H1 (cell line): ENCODE measurements at regions not wholly inside any gene's neighbourhood (a gene's known extent, or its start where the extent isn't known, plus 50 kb on each side); places are given as distances from the start of the nearest gene placed in this dataset.

Experiments
- CTCF ChIA-PET: fragments of 300-600 bp; sonication (Branson Sonifier 250); formaldehyde crosslinking; loops from one replicate; lab custom pipeline; 2021; ENCODE audit not compliant: partially characterized antibody; lab: Charles Lee
- POLR2A ChIA-PET: fragments of 300-600 bp; sonication (Branson Sonifier 250); formaldehyde crosslinking; loops from one replicate; lab custom pipeline; 2021; ENCODE audit warnings: inconsistent platforms; ENCODE audit not compliant: partially characterized antibody; lab: Charles Lee
- DNase-seq, 2 experiments: peaks; one replicate each; pipeline versions ENCODE4 v3.0.0 to v3.0.0-alpha.2; 2010 to 2022; ENCODE audit warnings: low spot score in 2 of 2, low read depth in 1 of 2, mixed read lengths in 1 of 2
- FAIRE-seq: peaks from 2 replicates; lab custom pipeline; 2011; peaks lifted over from hg19 to GRCh38; lab: Jason Lieb, UNC
- H2AFZ ChIP-seq: 2 replicates; pipeline ENCODE4 v1.8.1; 2012; ENCODE audit warnings: low read length, inconsistent platforms
- H2AK5ac ChIP-seq: 2 replicates; pipeline ENCODE4 v1.6.1; 2013; ENCODE audit warnings: low read depth, low read length
- H2BK120ac ChIP-seq: replicated peaks from 2 replicates; pipeline ENCODE3; 2013; ENCODE audit warnings: low read depth, low read length, inconsistent platforms
- H2BK12ac ChIP-seq: 2 replicates; pipeline ENCODE4 v1.6.1; 2013; ENCODE audit warnings: low read depth, low read length
- H2BK15ac ChIP-seq: 2 replicates; pipeline ENCODE4 v1.6.1; 2013; ENCODE audit warnings: low read length
- H2BK20ac ChIP-seq: 2 replicates; pipeline ENCODE4 v1.6.1; 2013; ENCODE audit warnings: low read length
- H2BK5ac ChIP-seq: 2 replicates; pipeline ENCODE4 v1.6.1; 2013; ENCODE audit warnings: low read depth, low read length
- H3K14ac ChIP-seq: 2 replicates; pipeline ENCODE4 v1.6.1; 2013; ENCODE audit warnings: inconsistent platforms; ENCODE audit not compliant: insufficient read length
- H3K18ac ChIP-seq: 2 replicates; pipeline ENCODE4 v1.6.1; 2013; ENCODE audit warnings: low read length; ENCODE audit errors: extremely low read depth
- H3K23ac ChIP-seq: 2 replicates; pipeline ENCODE4 v1.6.1; 2013; ENCODE audit warnings: inconsistent platforms; ENCODE audit not compliant: insufficient read length
- H3K23me2 ChIP-seq: 2 replicates; pipeline ENCODE4 v1.6.1; 2013; ENCODE audit warnings: low read depth, low read length
- H3K27ac ChIP-seq: 2 replicates; pipeline ENCODE4 v1.6.1; 2011; ENCODE audit warnings: low read depth, low read length, inconsistent platforms
- H3K27me3 ChIP-seq, 4 experiments: replicated peaks in 1 of 4; 1 replicate in 1 of 4; 2 replicates in 3 of 4; pipeline versions ENCODE4 v1.6.1 to v1.8.1; 2011 to 2013; ENCODE audit warnings: low read length in 3 of 4, mild to moderate bottlenecking in 3 of 4, inconsistent platforms in 2 of 4, mixed read lengths in 2 of 4, moderate library complexity in 1 of 4; ENCODE audit not compliant: control insufficient read depth in 3 of 4, insufficient read depth in 3 of 4; ENCODE audit errors: extremely low read depth in 1 of 4
- H3K36me3 ChIP-seq, 4 experiments: 2 replicates each; pipeline versions ENCODE4 v1.6.1 to v1.8.1; 2011 to 2013; ENCODE audit warnings: mild to moderate bottlenecking in 4 of 4, low read length in 3 of 4, moderate library complexity in 2 of 4, control low read depth in 1 of 4, inconsistent platforms in 1 of 4; ENCODE audit not compliant: insufficient read depth in 4 of 4, control insufficient read depth in 2 of 4
- H3K4ac ChIP-seq: replicated peaks from 2 replicates; pipeline ENCODE3; 2013; ENCODE audit warnings: low read length, low read depth, mixed read lengths, inconsistent platforms; ENCODE audit not compliant: insufficient read length
- H3K4me1 ChIP-seq, 4 experiments: replicated peaks in 1 of 4; 1 replicate in 1 of 4; 2 replicates in 3 of 4; pipeline versions ENCODE4 v1.6.1 to v1.8.1; 2011 to 2013; ENCODE audit warnings: low read length in 3 of 4, inconsistent platforms in 2 of 4, mixed read lengths in 1 of 4; ENCODE audit not compliant: insufficient read depth in 4 of 4, control insufficient read depth in 3 of 4
- H3K4me2 ChIP-seq, 2 experiments: 2 replicates each; pipeline versions ENCODE4 v1.6.1 to v1.8.1; 2011 to 2013; ENCODE audit warnings: low read depth in 2 of 2, low read length in 2 of 2, control low read depth in 1 of 2, inconsistent platforms in 1 of 2, mild to moderate bottlenecking in 1 of 2; ENCODE audit not compliant: insufficient read depth in 1 of 2
- H3K4me3 ChIP-seq, 4 experiments: fragments of 200-600, 300-600 bp in 1 of 4; sonication (generic), shearing (Covaris generic), sonication (Bioruptor Twin) in 1 of 4; 2 replicates each; pipeline versions ENCODE4 v1.5.1 to v1.8.1; 2011 to 2016; ENCODE audit warnings: low read length in 4 of 4, low read depth in 3 of 4, control low read depth in 2 of 4, inconsistent platforms in 2 of 4, mild to moderate bottlenecking in 2 of 4, mixed read lengths in 1 of 4, moderate library complexity in 1 of 4; ENCODE audit not compliant: insufficient read depth in 2 of 4; ENCODE audit errors: extremely low read depth in 1 of 4
- H3K56ac ChIP-seq: replicated peaks from 2 replicates; pipeline ENCODE3; 2013; ENCODE audit warnings: low read depth, mild to moderate bottlenecking, mixed read lengths, low read length, inconsistent platforms; ENCODE audit not compliant: insufficient read length
- H3K79me1 ChIP-seq: 2 replicates; pipeline ENCODE4 v1.6.1; 2013; ENCODE audit warnings: low read depth, low read length, control low read depth
- H3K79me2 ChIP-seq, 2 experiments: 2 replicates each; pipeline versions ENCODE4 v1.6.1 to v1.8.1; 2012 to 2013; ENCODE audit warnings: low read length in 2 of 2, mild to moderate bottlenecking in 2 of 2, inconsistent platforms in 1 of 2; ENCODE audit not compliant: insufficient read depth in 2 of 2, control insufficient read depth in 1 of 2
- H3K9ac ChIP-seq, 4 experiments: replicated peaks in 1 of 4; 1 replicate in 1 of 4; 2 replicates in 3 of 4; pipeline versions ENCODE4 v1.6.1 to v1.8.1; 2011 to 2013; ENCODE audit warnings: low read depth in 3 of 4, low read length in 3 of 4, control low read depth in 2 of 4, mild to moderate bottlenecking in 2 of 4, moderate library complexity in 2 of 4, inconsistent platforms in 1 of 4; ENCODE audit errors: extremely low read depth in 1 of 4
- H3K9me3 ChIP-seq, 2 experiments: 2 replicates each; pipeline versions ENCODE4 v1.6.1 to v1.8.1; 2012 to 2013; ENCODE audit warnings: mild to moderate bottlenecking in 2 of 2, moderate library complexity in 2 of 2, control low read depth in 1 of 2, inconsistent platforms in 1 of 2, low read depth in 1 of 2, low read length in 1 of 2, mixed read lengths in 1 of 2; ENCODE audit not compliant: insufficient read depth in 2 of 2
- H4K20me1 ChIP-seq, 2 experiments: replicated peaks in 1 of 2; 2 replicates each; pipeline versions ENCODE3 to v1.8.1; 2011 to 2013; ENCODE audit warnings: inconsistent platforms in 2 of 2, low read length in 2 of 2, mild to moderate bottlenecking in 1 of 2; ENCODE audit not compliant: insufficient read depth in 2 of 2, control insufficient read depth in 1 of 2
- H4K5ac ChIP-seq: 2 replicates; pipeline ENCODE4 v1.6.1; 2013; ENCODE audit warnings: low read length, low read depth, mixed read lengths, inconsistent platforms; ENCODE audit not compliant: insufficient read length
- H4K8ac ChIP-seq: 2 replicates; pipeline ENCODE4 v1.8.0; 2013; ENCODE audit warnings: mild to moderate bottlenecking, moderate library complexity, low read length, inconsistent platforms; ENCODE audit not compliant: insufficient read depth; ENCODE audit errors: extremely low read depth
- H4K91ac ChIP-seq: replicated peaks from 2 replicates; pipeline ENCODE3; 2013; ENCODE audit warnings: low read length, mixed read lengths, inconsistent platforms; ENCODE audit not compliant: insufficient read length
- CREB1 ChIP-seq: IDR thresholded peaks from 2 replicates; pipeline ENCODE4 v1.6.1; 2012; ENCODE audit warnings: inconsistent platforms
- CTBP2 ChIP-seq: IDR thresholded peaks from 2 replicates; pipeline ENCODE4 v1.7.0; 2011; ENCODE audit warnings: borderline replicate concordance, mild to moderate bottlenecking, moderate library complexity, mixed read lengths, low read length; ENCODE audit not compliant: insufficient read depth, insufficient read length
- EGR1 ChIP-seq: IDR thresholded peaks from 2 replicates; pipeline ENCODE4 v1.6.1; 2011; ENCODE audit warnings: low read depth, low read length, borderline replicate concordance
- GABPA ChIP-seq: IDR thresholded peaks from 2 replicates; pipeline ENCODE4 v1.6.1; 2011; ENCODE audit warnings: mild to moderate bottlenecking, low read length, moderate library complexity, borderline replicate concordance; ENCODE audit not compliant: insufficient read depth
- MAFK ChIP-seq: IDR thresholded peaks from 2 replicates; pipeline ENCODE4 v1.6.1; 2012; ENCODE audit warnings: low read depth, mild to moderate bottlenecking, improper control_type of control experiment, low read length
- NANOG ChIP-seq: IDR thresholded peaks from 2 replicates; pipeline ENCODE4 v1.6.1; 2011; ENCODE audit warnings: low read length, low read depth, mild to moderate bottlenecking, inconsistent platforms; ENCODE audit not compliant: insufficient read depth, poor library complexity, severe bottlenecking
- POLR2AphosphoS5 ChIP-seq: IDR thresholded peaks from 2 replicates; pipeline ENCODE4 v1.6.1; 2011; ENCODE audit warnings: low read depth, low read length
- RBBP5 ChIP-seq: IDR thresholded peaks from 2 replicates; pipeline ENCODE4 v1.7.1; 2012; ENCODE audit warnings: low read depth, mild to moderate bottlenecking, inconsistent platforms, low read length, moderate library complexity, borderline replicate concordance
- SIN3A ChIP-seq, 2 experiments: IDR thresholded peaks in 1 of 2; conservative IDR thresholded peaks in 1 of 2; 2 replicates each; pipeline ENCODE4 v1.6.1; 2011 to 2012; ENCODE audit warnings: low read length in 2 of 2, improper control_type of control experiment in 1 of 2, low read depth in 1 of 2, mild to moderate bottlenecking in 1 of 2
- WGBS, 2 experiments: shearing (Covaris generic) in 1 of 2; methylation state at CpG; one replicate each; pipeline versions ENCODE4 v1.1.6 to v1.1.7; 2013 to 2015; ENCODE audit warnings: low lambda C conversion rate in 2 of 2, mixed read lengths in 2 of 2, inconsistent platforms in 1 of 2, low coverage in 1 of 2, missing lambda C conversion rate in 1 of 2; ENCODE audit not compliant: insufficient replicate concordance in 2 of 2, insufficient coverage in 1 of 2, insufficient read length in 1 of 2; ENCODE audit errors: extremely low coverage in 1 of 2, missing lambda C conversion rate in 1 of 2; 5-methylcytosine and 5-hydroxymethylcytosine counted together

GRCh38 chr11:105296806-105297205 is 157.2 kb upstream of the CARD18 start:
- no peak for TF ChIP-seq CTBP2
- no peak for TF ChIP-seq SIN3A (conservative IDR thresholded peaks at IDR 0.05 in 1 of 2, IDR thresholded peaks at IDR 0.05 in 1 of 2; ENCODE audit: low read depth in 1 of 2, low read length in 2 of 2)
- no peak for TF ChIP-seq NANOG
- no peak for TF ChIP-seq GABPA
- TF ChIP-seq MAFK, result no peak
- no peak for TF ChIP-seq CREB1
- no peak for TF ChIP-seq RBBP5
- no peak for TF ChIP-seq POLR2AphosphoS5
- TF ChIP-seq EGR1, result no peak
- Histone ChIP-seq H4K5ac (no peak overlapping the region), H3K9ac (no peak overlapping the region), H4K8ac (no peak overlapping the region), H3K18ac (no peak overlapping the region), H2AFZ (no peak overlapping the region; the same call in 1 of the 2 replicates), H3K36me3 (no peaks in the 10 kb centered on the region), H3K56ac (no peak overlapping the region), H2BK20ac (no peak overlapping the region), H2BK120ac (no peak overlapping the region), H2BK12ac (no peak overlapping the region), H3K23me2 (no peaks in the 10 kb centered on the region), H2AK5ac (no peak overlapping the region), H2BK15ac (no peak overlapping the region), H3K23ac (no peak overlapping the region), H3K4me2 (no peak overlapping the region), H3K4me3 (no peak overlapping the region), H3K79me2 (no peaks in the 10 kb centered on the region), H3K9me3 (no peaks in the 10 kb centered on the region), H3K27ac (no peak overlapping the region), H4K91ac (no peak overlapping the region), H3K14ac (no peak overlapping the region), H3K4me1 (no peaks in the 10 kb centered on the region), H3K27me3 (no peaks in the 10 kb centered on the region), H2BK5ac (no peak overlapping the region), H3K79me1 (no peaks in the 10 kb centered on the region), H3K4ac (no peak overlapping the region), H4K20me1 (no peaks in the 10 kb centered on the region)
- DNase-seq (no peak), FAIRE-seq (no peak)
- POLR2A ChIA-PET, result no interaction called here
- 90% methylated on average over 8 of the region's 8 CpGs; no CpG with 5 or more reads in 1 of the 2 experiments for WGBS, 2 experiments
- CTCF ChIA-PET, result no interaction called here
